ENCODE measurements at regions not wholly inside any gene's neighbourhood (a gene's known extent, or its start where the extent isn't known, plus 50 kb on each side); places are given as distances from the start of the nearest gene placed in this dataset.

GRCh38 chr3:45277636-45278035 is 51.5 kb upstream of the TMEM158 start:
- TF ChIP-seq RAD21 (IDR thresholded peaks at IDR 0.05; ENCODE audit: low read length) (no peak), CTCF (conservative IDR thresholded peaks at IDR 0.05; ENCODE audit: low read depth, low read length) (no peak), RFX5 (IDR thresholded peaks at IDR 0.05; ENCODE audit: low read depth, low read length) (no peak), POLR2A (IDR thresholded peaks at IDR 0.05; ENCODE audit: low read depth, low read length) (no peak), ELK1 (IDR thresholded peaks at IDR 0.05; ENCODE audit: borderline replicate concordance, low read depth, low read length) (no peak), MAZ (IDR thresholded peaks at IDR 0.05; ENCODE audit: borderline replicate concordance, low read depth, low read length) (no peak), MAFK (IDR thresholded peaks at IDR 0.05; ENCODE audit: low read depth, low read length) (no peak), SMC3 (IDR thresholded peaks at IDR 0.05; ENCODE audit: low read depth, low read length) (no peak), BHLHE40 (IDR thresholded peaks at IDR 0.05; ENCODE audit: low read depth, low read length) (no peak)
